SK-N-SH treated with all-trans-retinoic acid at 6 μM for 48 hours (cell line): ENCODE measurements at regions not wholly inside any gene's neighbourhood (a gene's known extent, or its start where the extent isn't known, plus 50 kb on each side); places are given as distances from the start of the nearest gene placed in this dataset.
"Not testable (repeated sequence)": the region's sequence is repeated elsewhere in the genome, so short reads cannot be mapped to it uniquely, and the experiment has no call there.

Experiments
- ATAC-seq: fragments of 200-7000 bp; cut with Tn5 transposase; 3 replicates; pipeline ENCODE4 v1.9.1; 2020; ENCODE audit warnings: mild to moderate bottlenecking, moderate library complexity
- BACH2 ChIP-seq: fragments of 250-450 bp; sonication (Bioruptor Pico); IDR thresholded peaks from 2 replicates; pipeline ENCODE4 v1.9.0; 2021; ENCODE audit warnings: mild to moderate bottlenecking, borderline replicate concordance
- CSDC2 ChIP-seq: fragments of 250-450 bp; sonication (Bioruptor Pico); IDR thresholded peaks from 2 replicates; pipeline ENCODE4 v1.5.0; 2020; ENCODE audit warnings: mild to moderate bottlenecking, moderate library complexity
- ESRRG ChIP-seq: fragments of 250-450 bp; sonication (Bioruptor Pico); IDR thresholded peaks from 2 replicates; pipeline ENCODE4 v1.6.1; 2021; ENCODE audit warnings: mild to moderate bottlenecking
- GLIS3 ChIP-seq: fragments of 250-450 bp; sonication (Bioruptor Pico); IDR thresholded peaks from 2 replicates; pipeline ENCODE4 v1.5.0; 2020; ENCODE audit warnings: mild to moderate bottlenecking, moderate library complexity
- ISL1 ChIP-seq: fragments of 250-450 bp; sonication (Bioruptor Pico); IDR thresholded peaks from 2 replicates; pipeline ENCODE4 v2.1.2; 2022; ENCODE audit warnings: mild to moderate bottlenecking, moderate library complexity
- OSR1 ChIP-seq: fragments of 250-450 bp; sonication (Bioruptor Pico); IDR thresholded peaks from 2 replicates; pipeline ENCODE4 v1.8.0; 2022; ENCODE audit warnings: moderate library complexity, mild to moderate bottlenecking, inconsistent platforms
- PPARA ChIP-seq: fragments of 250-450 bp; sonication (Bioruptor Pico); IDR thresholded peaks from 2 replicates; pipeline ENCODE4 v1.5.0; 2020; ENCODE audit warnings: mild to moderate bottlenecking, borderline replicate concordance
- RARB ChIP-seq: fragments of 250-450 bp; sonication (Bioruptor Pico); IDR thresholded peaks from 2 replicates; pipeline ENCODE4 v1.8.0; 2021; ENCODE audit warnings: mild to moderate bottlenecking, moderate library complexity
- TCF4 ChIP-seq: fragments of 250-450 bp; sonication (Bioruptor Pico); IDR thresholded peaks from 2 replicates; pipeline ENCODE4 v1.8.0; 2021; ENCODE audit warnings: mild to moderate bottlenecking, moderate library complexity, borderline replicate concordance
- TOX ChIP-seq: fragments of 250-450 bp; sonication (Bioruptor Pico); IDR thresholded peaks from 2 replicates; pipeline ENCODE4 v1.8.0; 2021; ENCODE audit warnings: mild to moderate bottlenecking, moderate library complexity, borderline replicate concordance
- ZC3H10 ChIP-seq: fragments of 250-450 bp; sonication (Bioruptor Pico); IDR thresholded peaks from 2 replicates; pipeline ENCODE4 v1.5.1; 2021; ENCODE audit warnings: mild to moderate bottlenecking, moderate library complexity
- ZFP3 ChIP-seq: fragments of 250-450 bp; sonication (Bioruptor Pico); IDR thresholded peaks from 2 replicates; pipeline ENCODE4 v1.5.0; 2020; ENCODE audit warnings: mild to moderate bottlenecking, moderate library complexity
- ZFP30 ChIP-seq: fragments of 450-650 bp; formaldehyde crosslinking; IDR thresholded peaks from 2 replicates; pipeline ENCODE4 v1.5.0; 2022; ENCODE audit warnings: mild to moderate bottlenecking, moderate library complexity
- ZNF565 ChIP-seq: fragments of 450-650 bp; formaldehyde crosslinking; conservative IDR thresholded peaks from 2 replicates; pipeline ENCODE4 v1.5.0; 2020; ENCODE audit warnings: low read depth, mild to moderate bottlenecking, moderate library complexity
- ZNF70 ChIP-seq: fragments of 450-650 bp; formaldehyde crosslinking; IDR thresholded peaks from 2 replicates; pipeline ENCODE4 v1.5.0; 2020; ENCODE audit warnings: mild to moderate bottlenecking, moderate library complexity
- ZNF8 ChIP-seq: fragments of 450-650 bp; formaldehyde crosslinking; IDR thresholded peaks from 2 replicates; pipeline ENCODE4 v1.5.0; 2020; ENCODE audit warnings: mild to moderate bottlenecking, moderate library complexity
- TF ChIP-seq, protein P1 (sequence below): fragments of 250-450 bp; sonication (Bioruptor Pico); IDR thresholded peaks from 2 replicates; pipeline ENCODE4 v1.5.0; 2020; ENCODE audit warnings: mild to moderate bottlenecking, moderate library complexity
- TF ChIP-seq, protein P2 (sequence below): fragments of 250-450 bp; sonication (Bioruptor Pico); IDR thresholded peaks from 2 replicates; pipeline ENCODE4 v1.8.0; 2020; ENCODE audit warnings: mild to moderate bottlenecking, moderate library complexity, borderline replicate concordance
- TF ChIP-seq, protein P3 (sequence below): fragments of 250-450 bp; sonication (Bioruptor Pico); IDR thresholded peaks from 2 replicates; pipeline ENCODE4 v1.8.0; 2021; ENCODE audit warnings: low read depth, mild to moderate bottlenecking, moderate library complexity, borderline replicate concordance
- TF ChIP-seq, protein P4 (sequence below): fragments of 250-450 bp; sonication (Bioruptor Pico); IDR thresholded peaks from 2 replicates; pipeline ENCODE4 v1.5.1; 2020; ENCODE audit warnings: low read depth, mild to moderate bottlenecking, moderate library complexity

DNA sequence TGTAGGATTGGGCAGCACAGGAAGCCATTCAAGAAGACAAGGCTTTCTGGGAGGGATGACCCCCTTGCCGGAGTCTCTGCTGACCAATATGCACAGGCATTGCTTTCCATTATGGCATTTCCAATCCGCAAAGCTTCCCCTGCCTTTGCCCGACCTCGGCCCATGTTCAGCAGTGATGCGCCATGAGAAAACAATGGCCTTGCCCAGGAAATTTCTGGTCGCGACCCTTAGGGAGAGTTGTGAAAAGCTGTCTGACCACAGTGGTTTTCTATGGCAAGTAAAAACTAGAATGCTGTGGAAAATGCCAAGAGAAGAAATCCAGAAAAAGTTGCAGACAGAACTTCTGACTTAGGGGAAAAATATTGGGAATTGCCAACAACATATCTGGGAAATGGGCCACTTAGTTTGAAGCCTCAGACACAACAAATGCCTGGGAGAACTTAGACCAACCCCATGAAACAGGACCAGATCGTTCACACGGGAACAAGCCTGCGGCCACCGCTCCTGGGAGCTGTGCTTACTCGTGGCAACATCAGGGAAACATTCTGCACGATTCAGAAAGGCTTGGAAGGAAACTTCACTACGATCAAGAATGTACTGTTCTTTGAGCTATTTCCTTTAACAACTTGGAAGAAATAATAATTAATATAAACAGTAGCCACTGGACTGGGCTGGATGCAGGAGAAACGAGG is 512.4 kb downstream of the TNS3 start:
- ATAC-seq = no peak
- TF ChIP-seq ZC3H10 (no peak), ZNF565 (CRISPR knock-in tag) (no peak), BACH2 (CRISPR knock-in tag) (no peak), CSDC2 (CRISPR knock-in tag) (no peak), ZFP3 (CRISPR knock-in tag) (no peak), RARB (CRISPR knock-in tag) (no peak), ZFP30 (no peak), ESRRG (no peak), GLIS3 (CRISPR knock-in tag) (no peak), TCF4 (CRISPR knock-in tag) (no peak), ISL1 (no peak), TOX (CRISPR knock-in tag) (no peak), ZNF70 (CRISPR knock-in tag) (no peak), PPARA (no peak)
- TF ChIP-seq, protein P1, sequence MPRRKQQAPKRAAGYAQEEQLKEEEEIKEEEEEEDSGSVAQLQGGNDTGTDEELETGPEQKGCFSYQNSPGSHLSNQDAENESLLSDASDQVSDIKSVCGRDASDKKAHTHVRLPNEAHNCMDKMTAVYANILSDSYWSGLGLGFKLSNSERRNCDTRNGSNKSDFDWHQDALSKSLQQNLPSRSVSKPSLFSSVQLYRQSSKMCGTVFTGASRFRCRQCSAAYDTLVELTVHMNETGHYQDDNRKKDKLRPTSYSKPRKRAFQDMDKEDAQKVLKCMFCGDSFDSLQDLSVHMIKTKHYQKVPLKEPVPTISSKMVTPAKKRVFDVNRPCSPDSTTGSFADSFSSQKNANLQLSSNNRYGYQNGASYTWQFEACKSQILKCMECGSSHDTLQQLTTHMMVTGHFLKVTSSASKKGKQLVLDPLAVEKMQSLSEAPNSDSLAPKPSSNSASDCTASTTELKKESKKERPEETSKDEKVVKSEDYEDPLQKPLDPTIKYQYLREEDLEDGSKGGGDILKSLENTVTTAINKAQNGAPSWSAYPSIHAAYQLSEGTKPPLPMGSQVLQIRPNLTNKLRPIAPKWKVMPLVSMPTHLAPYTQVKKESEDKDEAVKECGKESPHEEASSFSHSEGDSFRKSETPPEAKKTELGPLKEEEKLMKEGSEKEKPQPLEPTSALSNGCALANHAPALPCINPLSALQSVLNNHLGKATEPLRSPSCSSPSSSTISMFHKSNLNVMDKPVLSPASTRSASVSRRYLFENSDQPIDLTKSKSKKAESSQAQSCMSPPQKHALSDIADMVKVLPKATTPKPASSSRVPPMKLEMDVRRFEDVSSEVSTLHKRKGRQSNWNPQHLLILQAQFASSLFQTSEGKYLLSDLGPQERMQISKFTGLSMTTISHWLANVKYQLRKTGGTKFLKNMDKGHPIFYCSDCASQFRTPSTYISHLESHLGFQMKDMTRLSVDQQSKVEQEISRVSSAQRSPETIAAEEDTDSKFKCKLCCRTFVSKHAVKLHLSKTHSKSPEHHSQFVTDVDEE (CRISPR knock-in tag) = no peak
- TF ChIP-seq, protein P2, sequence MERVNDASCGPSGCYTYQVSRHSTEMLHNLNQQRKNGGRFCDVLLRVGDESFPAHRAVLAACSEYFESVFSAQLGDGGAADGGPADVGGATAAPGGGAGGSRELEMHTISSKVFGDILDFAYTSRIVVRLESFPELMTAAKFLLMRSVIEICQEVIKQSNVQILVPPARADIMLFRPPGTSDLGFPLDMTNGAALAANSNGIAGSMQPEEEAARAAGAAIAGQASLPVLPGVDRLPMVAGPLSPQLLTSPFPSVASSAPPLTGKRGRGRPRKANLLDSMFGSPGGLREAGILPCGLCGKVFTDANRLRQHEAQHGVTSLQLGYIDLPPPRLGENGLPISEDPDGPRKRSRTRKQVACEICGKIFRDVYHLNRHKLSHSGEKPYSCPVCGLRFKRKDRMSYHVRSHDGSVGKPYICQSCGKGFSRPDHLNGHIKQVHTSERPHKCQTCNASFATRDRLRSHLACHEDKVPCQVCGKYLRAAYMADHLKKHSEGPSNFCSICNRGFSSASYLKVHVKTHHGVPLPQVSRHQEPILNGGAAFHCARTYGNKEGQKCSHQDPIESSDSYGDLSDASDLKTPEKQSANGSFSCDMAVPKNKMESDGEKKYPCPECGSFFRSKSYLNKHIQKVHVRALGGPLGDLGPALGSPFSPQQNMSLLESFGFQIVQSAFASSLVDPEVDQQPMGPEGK = no peak
- TF ChIP-seq, protein P3, sequence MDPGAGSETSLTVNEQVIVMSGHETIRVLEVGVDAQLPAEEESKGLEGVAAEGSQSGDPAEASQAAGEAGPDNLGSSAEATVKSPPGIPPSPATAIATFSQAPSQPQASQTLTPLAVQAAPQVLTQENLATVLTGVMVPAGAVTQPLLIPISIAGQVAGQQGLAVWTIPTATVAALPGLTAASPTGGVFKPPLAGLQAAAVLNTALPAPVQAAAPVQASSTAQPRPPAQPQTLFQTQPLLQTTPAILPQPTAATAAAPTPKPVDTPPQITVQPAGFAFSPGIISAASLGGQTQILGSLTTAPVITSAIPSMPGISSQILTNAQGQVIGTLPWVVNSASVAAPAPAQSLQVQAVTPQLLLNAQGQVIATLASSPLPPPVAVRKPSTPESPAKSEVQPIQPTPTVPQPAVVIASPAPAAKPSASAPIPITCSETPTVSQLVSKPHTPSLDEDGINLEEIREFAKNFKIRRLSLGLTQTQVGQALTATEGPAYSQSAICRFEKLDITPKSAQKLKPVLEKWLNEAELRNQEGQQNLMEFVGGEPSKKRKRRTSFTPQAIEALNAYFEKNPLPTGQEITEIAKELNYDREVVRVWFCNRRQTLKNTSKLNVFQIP = no peak

DNA sequence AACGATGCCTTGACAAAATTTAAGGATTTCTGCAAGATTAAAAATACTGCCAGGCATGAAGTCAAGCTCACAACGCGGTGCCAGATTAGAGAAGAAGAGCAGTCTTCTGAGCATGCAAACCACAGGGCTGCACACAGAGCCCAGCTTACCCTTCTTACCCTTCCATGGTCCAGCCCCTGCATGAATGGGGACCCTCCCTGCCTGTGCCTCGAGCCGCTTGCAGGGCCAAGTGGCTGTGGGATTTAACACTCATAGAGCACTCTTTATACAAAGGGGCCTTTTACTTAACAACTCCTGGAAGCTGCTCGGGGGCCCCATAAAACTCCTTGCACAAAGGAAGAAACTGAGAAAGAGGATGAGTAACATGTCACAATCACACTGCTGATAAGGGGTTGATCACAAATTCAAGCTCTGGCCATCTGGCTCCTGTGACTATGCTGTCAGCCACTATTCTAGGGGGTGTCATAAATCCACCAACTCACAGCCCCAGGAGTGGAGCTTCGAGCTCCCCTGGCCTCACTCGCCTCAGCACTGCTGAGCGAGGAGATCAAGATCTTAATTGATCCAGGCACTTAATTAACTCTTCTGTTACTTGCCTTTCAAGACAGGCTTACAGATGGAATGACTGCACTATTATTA is 514.8 kb downstream of the TNS3 start:
- TF ChIP-seq ZNF8 (CRISPR knock-in tag) (no peak), TCF4 (CRISPR knock-in tag) (peak; percentile 42; the same call in 1 of the 2 replicates)
- ATAC-seq = no peak

DNA sequence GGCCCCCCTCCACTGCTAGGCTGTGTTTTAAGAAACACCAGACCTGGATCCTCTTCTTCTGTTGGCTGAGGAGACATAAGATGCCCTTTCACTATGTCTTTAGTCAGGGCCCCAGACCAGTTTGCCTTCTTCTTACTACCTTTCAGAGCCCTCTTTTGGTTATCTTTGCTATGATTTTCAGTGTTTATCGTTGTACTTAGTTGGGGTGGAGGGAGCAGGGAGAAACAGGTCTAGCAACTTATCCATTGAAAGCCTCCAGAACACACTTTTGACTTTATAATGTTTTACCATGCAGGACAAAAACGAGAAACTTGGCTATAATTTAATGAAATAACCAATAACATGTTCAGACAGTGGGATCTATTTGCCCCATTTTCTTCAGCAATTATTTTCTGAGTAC is 525.2 kb downstream of the TNS3 start:
- TF ChIP-seq TCF4 (CRISPR knock-in tag) (no peak), ESRRG (no peak), CSDC2 (CRISPR knock-in tag) (no peak), ZNF70 (CRISPR knock-in tag) (no peak), OSR1 (no peak), BACH2 (CRISPR knock-in tag) (no peak)
- TF ChIP-seq, protein P3 = no peak
- TF ChIP-seq, protein P4, sequence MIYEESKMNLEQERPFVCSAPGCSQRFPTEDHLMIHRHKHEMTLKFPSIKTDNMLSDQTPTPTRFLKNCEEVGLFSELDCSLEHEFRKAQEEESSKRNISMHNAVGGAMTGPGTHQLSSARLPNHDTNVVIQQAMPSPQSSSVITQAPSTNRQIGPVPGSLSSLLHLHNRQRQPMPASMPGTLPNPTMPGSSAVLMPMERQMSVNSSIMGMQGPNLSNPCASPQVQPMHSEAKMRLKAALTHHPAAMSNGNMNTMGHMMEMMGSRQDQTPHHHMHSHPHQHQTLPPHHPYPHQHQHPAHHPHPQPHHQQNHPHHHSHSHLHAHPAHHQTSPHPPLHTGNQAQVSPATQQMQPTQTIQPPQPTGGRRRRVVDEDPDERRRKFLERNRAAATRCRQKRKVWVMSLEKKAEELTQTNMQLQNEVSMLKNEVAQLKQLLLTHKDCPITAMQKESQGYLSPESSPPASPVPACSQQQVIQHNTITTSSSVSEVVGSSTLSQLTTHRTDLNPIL (CRISPR knock-in tag) = no peak
- no peak for ATAC-seq

DNA sequence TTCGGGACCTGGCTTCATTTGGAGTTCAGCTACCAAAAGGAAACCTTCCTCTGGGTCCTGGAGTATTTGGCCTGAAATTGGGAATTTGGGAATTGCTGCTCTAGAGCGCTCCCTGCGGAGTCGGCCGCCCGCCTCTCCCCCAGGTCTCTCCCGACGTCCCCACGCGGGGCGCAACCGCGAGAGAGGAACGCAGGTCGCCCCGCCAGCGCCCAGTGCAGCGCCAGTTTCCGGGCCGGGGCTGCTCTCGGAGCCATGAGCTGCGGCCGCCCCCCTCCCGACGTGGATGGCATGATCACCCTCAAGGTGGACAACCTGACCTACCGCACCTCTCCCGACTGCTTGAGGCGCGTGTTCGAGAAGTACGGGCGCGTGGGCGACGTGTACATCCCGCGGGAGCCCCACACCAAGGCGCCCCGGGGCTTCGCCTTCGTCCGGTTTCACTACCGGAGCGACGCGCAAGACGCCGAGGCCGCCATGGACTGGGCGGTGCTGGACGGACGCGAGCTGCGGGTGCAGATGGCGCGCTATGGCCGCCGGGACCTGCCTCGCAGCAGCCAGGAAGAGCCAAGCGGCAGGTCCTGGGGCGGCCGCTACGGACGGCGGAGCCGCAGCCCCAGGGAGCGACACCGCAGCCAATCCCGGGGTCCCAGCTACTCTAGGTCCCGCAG is 529.2 kb downstream of the TNS3 start:
- not testable (repeated sequence) for ATAC-seq
